Brain microvascular endothelial cell (primary cell): ENCODE measurements at regions not wholly inside any gene's neighbourhood (a gene's known extent, or its start where the extent isn't known, plus 50 kb on each side); places are given as distances from the start of the nearest gene placed in this dataset.

Source experiments
- DNase-seq: peaks from one replicate; pipeline ENCODE4 v3.0.0-alpha.2; 2020
- H3K27ac ChIP-seq: fragments of 250-450 bp; sonication (Bioruptor Pico); 2 replicates; pipeline ENCODE4 v1.5.1; 2020; ENCODE audit warnings: mild to moderate bottlenecking, moderate library complexity
- H3K27me3 ChIP-seq: fragments of 250-450 bp; sonication (Bioruptor Pico); replicated peaks from 2 replicates; pipeline ENCODE4 v1.5.1; 2020; ENCODE audit warnings: mild to moderate bottlenecking
- H3K36me3 ChIP-seq: fragments of 250-450 bp; sonication (Bioruptor Pico); replicated peaks from 2 replicates; pipeline ENCODE4 v1.5.1; 2020; ENCODE audit warnings: mild to moderate bottlenecking
- H3K4me3 ChIP-seq: 2 replicates; pipeline ENCODE4 v1.5.1; 2011; ENCODE audit warnings: low read depth, mild to moderate bottlenecking, control low read depth, low read length, moderate library complexity
- in situ Hi-C: cut with HindIII; loops from 2 replicates; pipeline ENCODE4 v1.10.0; 2017; ENCODE audit warnings: low sequenced_read_pairs, low pct_ligation_motif_present
- TF ChIP-seq, protein P1 (sequence below): IDR thresholded peaks from 2 replicates; pipeline ENCODE4 v1.5.1; 2011; ENCODE audit warnings: low read depth, mild to moderate bottlenecking, moderate library complexity, low read length, control low read depth, inconsistent platforms; ENCODE audit errors: missing control alignments

- no peak for DNase-seq
- H3K36me3 ChIP-seq = no peaks in the 10 kb centered on the region
- TF ChIP-seq, protein P1, sequence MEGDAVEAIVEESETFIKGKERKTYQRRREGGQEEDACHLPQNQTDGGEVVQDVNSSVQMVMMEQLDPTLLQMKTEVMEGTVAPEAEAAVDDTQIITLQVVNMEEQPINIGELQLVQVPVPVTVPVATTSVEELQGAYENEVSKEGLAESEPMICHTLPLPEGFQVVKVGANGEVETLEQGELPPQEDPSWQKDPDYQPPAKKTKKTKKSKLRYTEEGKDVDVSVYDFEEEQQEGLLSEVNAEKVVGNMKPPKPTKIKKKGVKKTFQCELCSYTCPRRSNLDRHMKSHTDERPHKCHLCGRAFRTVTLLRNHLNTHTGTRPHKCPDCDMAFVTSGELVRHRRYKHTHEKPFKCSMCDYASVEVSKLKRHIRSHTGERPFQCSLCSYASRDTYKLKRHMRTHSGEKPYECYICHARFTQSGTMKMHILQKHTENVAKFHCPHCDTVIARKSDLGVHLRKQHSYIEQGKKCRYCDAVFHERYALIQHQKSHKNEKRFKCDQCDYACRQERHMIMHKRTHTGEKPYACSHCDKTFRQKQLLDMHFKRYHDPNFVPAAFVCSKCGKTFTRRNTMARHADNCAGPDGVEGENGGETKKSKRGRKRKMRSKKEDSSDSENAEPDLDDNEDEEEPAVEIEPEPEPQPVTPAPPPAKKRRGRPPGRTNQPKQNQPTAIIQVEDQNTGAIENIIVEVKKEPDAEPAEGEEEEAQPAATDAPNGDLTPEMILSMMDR = no peak
- H3K27me3 ChIP-seq = no peaks in the 10 kb centered on the region
- no peak overlapping the region for H3K4me3 ChIP-seq
- in situ Hi-C loops = no loop called here
- no peak overlapping the region for H3K27ac ChIP-seq
These were observed 239.1 kb downstream of the SCG2 start for GRCh38 chr2:223363085-223363484.

- no peak for DNase-seq
- H3K36me3 ChIP-seq = no peaks in the 10 kb centered on the region
- H3K27me3 ChIP-seq = no peaks in the 10 kb centered on the region
- H3K27ac ChIP-seq = no peak overlapping the region
- H3K4me3 ChIP-seq = no peak overlapping the region
- in situ Hi-C loops = no loop called here
- TF ChIP-seq, protein P1 = no peak
These were observed 236.9 kb downstream of the SCG2 start for GRCh38 chr2:223365158-223365679.

DNA sequence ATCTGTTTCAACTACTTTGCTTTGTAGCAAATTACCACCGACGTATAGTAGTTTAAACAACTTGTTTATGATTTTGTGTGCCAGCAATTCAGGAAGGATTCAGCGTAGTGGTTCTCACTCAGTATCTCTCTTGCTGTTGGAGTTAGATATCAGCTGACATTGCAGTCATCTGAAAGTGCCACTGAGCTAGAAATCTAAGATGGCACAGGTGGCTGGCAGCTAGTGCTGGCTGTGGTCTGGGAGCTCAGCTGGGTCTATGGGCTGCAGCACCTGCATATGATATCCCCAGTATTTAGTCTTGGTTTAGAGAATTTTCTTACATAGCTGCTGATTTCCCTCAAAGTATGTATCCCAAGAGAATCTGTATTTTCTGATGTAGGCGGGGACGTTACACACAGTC, 235.6 kb downstream of the SCG2 start:
- no peak overlapping the region for H3K4me3 ChIP-seq

DNA sequence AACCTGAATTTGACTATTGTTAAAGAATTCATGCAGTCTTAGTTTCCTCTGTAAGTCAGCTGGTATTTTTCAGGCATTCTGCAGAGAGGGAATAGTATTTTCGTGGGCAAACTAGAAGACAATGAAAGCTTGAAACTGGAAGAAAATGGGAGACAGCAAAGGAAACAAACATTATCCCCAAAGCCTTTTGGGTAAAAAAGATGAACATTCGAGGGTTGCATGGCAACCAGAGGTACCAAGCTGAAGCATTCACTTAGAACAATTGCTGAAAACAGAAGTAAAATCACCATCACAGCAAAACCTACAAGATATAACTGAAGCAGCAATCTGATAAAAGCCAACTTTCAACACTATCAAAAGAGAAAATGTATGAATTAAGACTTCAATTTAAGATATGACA, 233.7 kb downstream of the SCG2 start:
- no peak overlapping the region for H3K27ac ChIP-seq
- no peaks in the 10 kb centered on the region for H3K36me3 ChIP-seq
- no peak for DNase-seq
- H3K4me3 ChIP-seq = no peak overlapping the region
- no peaks in the 10 kb centered on the region for H3K27me3 ChIP-seq
- in situ Hi-C loops = no loop called here
- TF ChIP-seq, protein P1 = no peak

More for the DNA sequence above, 235.6 kb downstream of the SCG2 start:
- Histone ChIP-seq H3K36me3 (no peaks in the 10 kb centered on the region), H3K27me3 (no peaks in the 10 kb centered on the region), H3K27ac (no peak overlapping the region)
- DNase-seq = no peak
- in situ Hi-C loops = no loop called here
- TF ChIP-seq, protein P1 = no peak

- H3K36me3 ChIP-seq = no peaks in the 10 kb centered on the region
- TF ChIP-seq, protein P1 = no peak
- no peak for DNase-seq
- no peak overlapping the region for H3K27ac ChIP-seq
- in situ Hi-C loops = no loop called here
- H3K27me3 ChIP-seq = no peaks in the 10 kb centered on the region
- H3K4me3 ChIP-seq = no peak overlapping the region
These were observed 232.3 kb downstream of the SCG2 start for GRCh38 chr2:223369889-223370288.

- Histone ChIP-seq H3K27me3 (no peaks in the 10 kb centered on the region), H3K4me3 (no peak overlapping the region), H3K27ac (no peak overlapping the region), H3K36me3 (no peaks in the 10 kb centered on the region)
- TF ChIP-seq, protein P1 = no peak
- DNase-seq = no peak
- in situ Hi-C loops = no loop called here
These were observed 218.8 kb downstream of the SCG2 start for GRCh38 chr2:223383315-223383714.
